ENCODE measurements at regions not wholly inside any gene's neighbourhood (a gene's known extent, or its start where the extent isn't known, plus 50 kb on each side); places are given as distances from the start of the nearest gene placed in this dataset.

GRCh38 chr4:123564758-123565346 is 168.3 kb downstream of the SPRY1 start (continued):
- TF ChIP-seq ELF1 (IDR thresholded peaks at IDR 0.05) (no peak), TEAD4 (IDR thresholded peaks at IDR 0.05; ENCODE audit: borderline replicate concordance, insufficient read depth) (no peak), FOSL2 (IDR thresholded peaks at IDR 0.05; ENCODE audit: borderline replicate concordance, low read depth) (no peak), FOXM1 (IDR thresholded peaks at IDR 0.05; ENCODE audit: low read depth) (no peak), SMC3 (IDR thresholded peaks at IDR 0.05; ENCODE audit: low read depth, low read length) (peak; percentile 70), GATA2 (CRISPR knock-in tag; IDR thresholded peaks at IDR 0.05) (no peak), EP300 (IDR thresholded peaks at IDR 0.05; ENCODE audit: borderline replicate concordance in 1 of 2, low read depth in 1 of 2, low read length in 1 of 2) (no peak)
- TF ChIP-seq, protein P1, sequence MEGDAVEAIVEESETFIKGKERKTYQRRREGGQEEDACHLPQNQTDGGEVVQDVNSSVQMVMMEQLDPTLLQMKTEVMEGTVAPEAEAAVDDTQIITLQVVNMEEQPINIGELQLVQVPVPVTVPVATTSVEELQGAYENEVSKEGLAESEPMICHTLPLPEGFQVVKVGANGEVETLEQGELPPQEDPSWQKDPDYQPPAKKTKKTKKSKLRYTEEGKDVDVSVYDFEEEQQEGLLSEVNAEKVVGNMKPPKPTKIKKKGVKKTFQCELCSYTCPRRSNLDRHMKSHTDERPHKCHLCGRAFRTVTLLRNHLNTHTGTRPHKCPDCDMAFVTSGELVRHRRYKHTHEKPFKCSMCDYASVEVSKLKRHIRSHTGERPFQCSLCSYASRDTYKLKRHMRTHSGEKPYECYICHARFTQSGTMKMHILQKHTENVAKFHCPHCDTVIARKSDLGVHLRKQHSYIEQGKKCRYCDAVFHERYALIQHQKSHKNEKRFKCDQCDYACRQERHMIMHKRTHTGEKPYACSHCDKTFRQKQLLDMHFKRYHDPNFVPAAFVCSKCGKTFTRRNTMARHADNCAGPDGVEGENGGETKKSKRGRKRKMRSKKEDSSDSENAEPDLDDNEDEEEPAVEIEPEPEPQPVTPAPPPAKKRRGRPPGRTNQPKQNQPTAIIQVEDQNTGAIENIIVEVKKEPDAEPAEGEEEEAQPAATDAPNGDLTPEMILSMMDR (IDR thresholded peaks at IDR 0.05): peak; percentile 68

DNA sequence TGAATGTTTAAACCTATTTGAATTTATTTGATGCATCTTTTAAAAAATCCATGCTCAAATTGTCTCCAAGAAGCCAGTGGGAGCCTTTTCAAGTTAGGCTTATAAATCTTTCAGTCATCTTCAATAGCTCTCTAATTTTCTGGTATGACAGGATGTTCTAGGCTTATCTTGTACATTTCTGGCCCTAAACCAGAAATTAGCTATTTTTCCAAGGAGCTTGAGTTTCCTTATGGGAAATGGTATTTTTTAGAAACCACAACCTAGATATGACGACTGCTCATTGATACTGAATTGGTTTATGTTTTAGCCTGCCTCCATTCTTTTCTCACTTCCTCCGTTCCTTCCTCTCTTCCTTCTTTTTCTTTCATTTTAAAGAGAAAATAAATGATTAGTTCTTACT is 172.3 kb downstream of the SPRY1 start:
- no peak overlapping the region for H3K4me2 ChIP-seq
- no peaks in the 10 kb centered on the region for H3F3A ChIP-seq (replicated peaks; ENCODE audit: insufficient read depth)
- H3K9me3 ChIP-seq: no peaks in the 10 kb centered on the region
- H2AFZ ChIP-seq (ENCODE audit: low read depth): no peak overlapping the region
- H3K79me2 ChIP-seq (ENCODE audit: insufficient read depth): no peaks in the 10 kb centered on the region
- H3K27me3 ChIP-seq (ENCODE audit: insufficient read depth): no peaks in the 10 kb centered on the region
- H3K36me3 ChIP-seq (replicated peaks in 1 of 2; ENCODE audit: control insufficient read depth in 1 of 2, insufficient read depth in 2 of 2, low read length in 1 of 2): no peaks in the 10 kb centered on the region
- no peaks in the 10 kb centered on the region for H3K4me1 ChIP-seq (ENCODE audit: control insufficient read depth in 1 of 2, insufficient read depth in 2 of 2, low read depth in 1 of 2, low read length in 1 of 2)
- ChIA-PET POLR2A (no interaction called here), CTCF (no interaction called here)
- H3K9ac ChIP-seq: no peak overlapping the region
- 88% methylated on average over 2 of the region's 2 CpGs for WGBS (ENCODE audit: low lambda C conversion rate)
- H3K4me3 ChIP-seq (ENCODE audit: low read depth in 2 of 2, low read length in 1 of 2): no peak overlapping the region
- no peaks in the 10 kb centered on the region for H4K20me1 ChIP-seq (ENCODE audit: insufficient read depth)
- H3K9me2 ChIP-seq: no peaks in the 10 kb centered on the region
- no peak overlapping the region for H3K27ac ChIP-seq (ENCODE audit: low read depth in 2 of 2, low read length in 1 of 2)
- no peak for DNase-seq
- TF ChIP-seq, protein P1 (IDR thresholded peaks at IDR 0.05): no peak
- TF ChIP-seq RXRA (IDR thresholded peaks at IDR 0.05; ENCODE audit: borderline replicate concordance, low read depth) (no peak), TAF1 (IDR thresholded peaks at IDR 0.05; ENCODE audit: borderline replicate concordance, low read depth, low read length) (no peak)

- Histone ChIP-seq H3K27me3 (ENCODE audit: insufficient read depth) (no peaks in the 10 kb centered on the region), H3K36me3 (replicated peaks in 1 of 2; ENCODE audit: control insufficient read depth in 1 of 2, insufficient read depth in 2 of 2, low read length in 1 of 2) (no peaks in the 10 kb centered on the region), H3K4me3 (ENCODE audit: low read depth in 2 of 2, low read length in 1 of 2) (no peak overlapping the region), H2AFZ (ENCODE audit: low read depth) (no peak overlapping the region), H3F3A (replicated peaks; ENCODE audit: insufficient read depth) (no peaks in the 10 kb centered on the region), H4K20me1 (ENCODE audit: insufficient read depth) (no peaks in the 10 kb centered on the region), H3K27ac (ENCODE audit: low read depth in 2 of 2, low read length in 1 of 2) (no peak overlapping the region), H3K4me1 (ENCODE audit: control insufficient read depth in 1 of 2, insufficient read depth in 2 of 2, low read depth in 1 of 2, low read length in 1 of 2) (no peaks in the 10 kb centered on the region), H3K9ac (no peak overlapping the region), H3K79me2 (ENCODE audit: insufficient read depth) (no peaks in the 10 kb centered on the region), H3K4me2 (no peak overlapping the region), H3K9me3 (no peaks in the 10 kb centered on the region), H3K9me2 (no peaks in the 10 kb centered on the region)
- ChIA-PET POLR2A (no interaction called here), CTCF (no interaction called here)
- no peak for TF ChIP-seq FOSL2 (IDR thresholded peaks at IDR 0.05; ENCODE audit: borderline replicate concordance, low read depth)
- no peak for TF ChIP-seq PBX3 (IDR thresholded peaks at IDR 0.05)
- TF ChIP-seq SMC3 (IDR thresholded peaks at IDR 0.05; ENCODE audit: low read depth, low read length): no peak
- TF ChIP-seq ZBTB33 (IDR thresholded peaks at IDR 0.05; ENCODE audit: borderline replicate concordance, low read depth): no peak
- no peak for TF ChIP-seq MEF2A (IDR thresholded peaks at IDR 0.05; ENCODE audit: borderline replicate concordance, low read depth)
- TF ChIP-seq YY1 (IDR thresholded peaks at IDR 0.05; ENCODE audit: low read depth): no peak
- DNase-seq: no peak
- 98% methylated on average over 2 of the region's 2 CpGs for WGBS (ENCODE audit: low lambda C conversion rate)
Measured at GRCh38 chr4:123569541-123569940, 172.9 kb downstream of the SPRY1 start.

Measured in SK-N-SH (cell line).